ENCODE measurements at regions not wholly inside any gene's neighbourhood (a gene's known extent, or its start where the extent isn't known, plus 50 kb on each side); places are given as distances from the start of the nearest gene placed in this dataset.

- POLR2A ChIA-PET = no interaction called here
- no peak for DNase-seq
- Histone ChIP-seq H3K27me3 (replicated peaks in 1 of 4; ENCODE audit: control extremely low read depth in 1 of 4, control insufficient read depth in 3 of 4, insufficient read depth in 4 of 4, low read length in 3 of 4) (no peaks in the 10 kb centered on the region), H3K79me2 (ENCODE audit: control insufficient read depth, insufficient read depth, low read length) (no peaks in the 10 kb centered on the region), H3K36me3 (replicated peaks in 1 of 2; ENCODE audit: control extremely low read depth in 1 of 2, control insufficient read depth in 1 of 2, extremely low read depth in 1 of 2, insufficient read depth in 2 of 2, low read length in 1 of 2) (no peaks in the 10 kb centered on the region), H3K4me3 (ENCODE audit: control extremely low read depth in 1 of 5, extremely low read depth in 1 of 5, insufficient read depth in 1 of 5, low read depth in 2 of 5, low read length in 4 of 5) (no peak overlapping the region), H3K4me2 (replicated peaks; ENCODE audit: low read depth, low read length, poor library complexity, severe bottlenecking) (no peak overlapping the region), H3K4me1 (ENCODE audit: control insufficient read depth in 2 of 2, insufficient read depth in 2 of 2, low read length in 2 of 2) (no peaks in the 10 kb centered on the region), H3K27ac (ENCODE audit: low read length in 2 of 2) (no peak overlapping the region), H2AFZ (ENCODE audit: insufficient read depth, low read depth, low read length, poor library complexity, severe bottlenecking) (no peak overlapping the region), H3K9ac (ENCODE audit: low read length) (no peak overlapping the region), H3K9me3 (ENCODE audit: control extremely low read depth in 1 of 3, control insufficient read depth in 2 of 3, insufficient read depth in 1 of 3, low read length in 2 of 3) (no peaks in the 10 kb centered on the region), H4K20me1 (ENCODE audit: control insufficient read depth, insufficient read depth, low read length, poor library complexity, severe bottlenecking) (no peaks in the 10 kb centered on the region)
- Mint-ChIP-seq H3K27me3 (peaks cover 4% of the 10 kb centered on the region), H3K4me1 (peaks cover 2% of the 10 kb centered on the region), H3K4me3 (no peak overlapping the region), H3K27ac (no peak overlapping the region), H3K9me3 (ENCODE audit: insufficient read depth) (no peaks in the 10 kb centered on the region)
- CTCF ChIA-PET = no interaction called here
- no peak for ATAC-seq (ENCODE audit: low read depth)
- intact Hi-C loops (cut with micrococcal nuclease) = no loop called here
- TF ChIP-seq, protein P1, sequence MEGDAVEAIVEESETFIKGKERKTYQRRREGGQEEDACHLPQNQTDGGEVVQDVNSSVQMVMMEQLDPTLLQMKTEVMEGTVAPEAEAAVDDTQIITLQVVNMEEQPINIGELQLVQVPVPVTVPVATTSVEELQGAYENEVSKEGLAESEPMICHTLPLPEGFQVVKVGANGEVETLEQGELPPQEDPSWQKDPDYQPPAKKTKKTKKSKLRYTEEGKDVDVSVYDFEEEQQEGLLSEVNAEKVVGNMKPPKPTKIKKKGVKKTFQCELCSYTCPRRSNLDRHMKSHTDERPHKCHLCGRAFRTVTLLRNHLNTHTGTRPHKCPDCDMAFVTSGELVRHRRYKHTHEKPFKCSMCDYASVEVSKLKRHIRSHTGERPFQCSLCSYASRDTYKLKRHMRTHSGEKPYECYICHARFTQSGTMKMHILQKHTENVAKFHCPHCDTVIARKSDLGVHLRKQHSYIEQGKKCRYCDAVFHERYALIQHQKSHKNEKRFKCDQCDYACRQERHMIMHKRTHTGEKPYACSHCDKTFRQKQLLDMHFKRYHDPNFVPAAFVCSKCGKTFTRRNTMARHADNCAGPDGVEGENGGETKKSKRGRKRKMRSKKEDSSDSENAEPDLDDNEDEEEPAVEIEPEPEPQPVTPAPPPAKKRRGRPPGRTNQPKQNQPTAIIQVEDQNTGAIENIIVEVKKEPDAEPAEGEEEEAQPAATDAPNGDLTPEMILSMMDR (IDR thresholded peaks at IDR 0.05) = no peak
- no peak for TF ChIP-seq EZH2 (IDR thresholded peaks at IDR 0.05; ENCODE audit: borderline replicate concordance, insufficient read depth, low read depth, low read length, poor library complexity, severe bottlenecking)
- no CpG with 5 or more reads among the region's 1 CpG for WGBS (ENCODE audit: insufficient coverage)
Observed at GRCh38 chr10:80938903-80939302, 401.2 kb downstream of the SH2D4B start.

GRCh38 chr10:80945264-80945880 lies 407.7 kb downstream of the SH2D4B start:
- POLR2A ChIA-PET = no interaction called here
- Histone ChIP-seq H3K79me2 (ENCODE audit: control insufficient read depth, insufficient read depth, low read length) (no peaks in the 10 kb centered on the region), H3K27ac (ENCODE audit: low read length in 2 of 2) (no peak overlapping the region), H4K20me1 (ENCODE audit: control insufficient read depth, insufficient read depth, low read length, poor library complexity, severe bottlenecking) (no peaks in the 10 kb centered on the region), H3K36me3 (replicated peaks in 1 of 2; ENCODE audit: control extremely low read depth in 1 of 2, control insufficient read depth in 1 of 2, extremely low read depth in 1 of 2, insufficient read depth in 2 of 2, low read length in 1 of 2) (no peaks in the 10 kb centered on the region), H3K4me3 (ENCODE audit: control extremely low read depth in 1 of 5, extremely low read depth in 1 of 5, insufficient read depth in 1 of 5, low read depth in 2 of 5, low read length in 4 of 5) (no peak overlapping the region), H3K9ac (ENCODE audit: low read length) (no peak overlapping the region), H3K9me3 (ENCODE audit: control extremely low read depth in 1 of 3, control insufficient read depth in 2 of 3, insufficient read depth in 1 of 3, low read length in 2 of 3) (no peaks in the 10 kb centered on the region), H3K27me3 (replicated peaks in 1 of 4; ENCODE audit: control extremely low read depth in 1 of 4, control insufficient read depth in 3 of 4, insufficient read depth in 4 of 4, low read length in 3 of 4) (no peaks in the 10 kb centered on the region), H2AFZ (ENCODE audit: insufficient read depth, low read depth, low read length, poor library complexity, severe bottlenecking) (no peak overlapping the region), H3K4me1 (ENCODE audit: control insufficient read depth in 2 of 2, insufficient read depth in 2 of 2, low read length in 2 of 2) (no peaks in the 10 kb centered on the region), H3K4me2 (replicated peaks; ENCODE audit: low read depth, low read length, poor library complexity, severe bottlenecking) (no peak overlapping the region)
- Mint-ChIP-seq H3K27me3 (no peaks in the 10 kb centered on the region), H3K4me1 (no peaks in the 10 kb centered on the region), H3K9me3 (ENCODE audit: insufficient read depth) (no peaks in the 10 kb centered on the region), H3K27ac (no peak overlapping the region), H3K4me3 (no peak overlapping the region)
- DNase-seq (no peak), ATAC-seq (ENCODE audit: low read depth) (no peak)
- TF ChIP-seq, protein P1 (IDR thresholded peaks at IDR 0.05) = no peak
- TF ChIP-seq EZH2 (IDR thresholded peaks at IDR 0.05; ENCODE audit: borderline replicate concordance, insufficient read depth, low read depth, low read length, poor library complexity, severe bottlenecking) = no peak
- CTCF ChIA-PET = no interaction called here
- intact Hi-C loops (cut with micrococcal nuclease) = no loop called here
- 75% methylated on average over 1 of the region's 1 CpG for WGBS (ENCODE audit: insufficient coverage)

Measured in B cell (primary cell).